NCI-H1105 (cell line): ENCODE measurements at regions not wholly inside any gene's neighbourhood (a gene's known extent, or its start where the extent isn't known, plus 50 kb on each side); places are given as distances from the start of the nearest gene placed in this dataset.

Source experiments
- DNase-seq: peaks from one replicate; lab custom pipeline; 2025; lab: John Stamatoyannopoulos, UW

GRCh38 chr16:17590711-17591654 lies 120.2 kb upstream of the XYLT1 start:
- no peak for DNase-seq

DNA sequence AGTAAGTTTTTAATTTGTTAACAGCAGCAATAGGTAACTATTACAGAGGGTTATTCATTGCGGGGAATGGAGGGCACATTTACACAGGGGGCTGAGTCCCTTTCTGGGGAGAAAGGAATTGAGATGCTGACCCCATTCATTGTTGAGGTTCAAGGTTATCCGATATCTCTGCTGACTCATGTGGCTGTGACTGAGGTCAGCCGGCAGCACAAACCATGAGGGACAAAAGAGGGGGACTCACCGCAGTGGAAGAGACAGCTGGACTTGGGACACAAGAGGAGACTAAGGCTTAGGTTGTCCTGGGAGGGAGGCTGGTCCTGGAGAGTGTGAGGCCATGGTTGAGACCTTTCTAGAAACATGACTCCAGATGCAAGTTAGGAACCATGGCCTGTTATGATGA lies 119.1 kb upstream of the XYLT1 start:
- no peak for DNase-seq

GRCh38 chr16:17585449-17586074 lies 114.8 kb upstream of the XYLT1 start:
- no peak for DNase-seq

GRCh38 chr16:17578981-17579874 lies 108.5 kb upstream of the XYLT1 start:
- DNase-seq, result peak; percentile 40

DNA sequence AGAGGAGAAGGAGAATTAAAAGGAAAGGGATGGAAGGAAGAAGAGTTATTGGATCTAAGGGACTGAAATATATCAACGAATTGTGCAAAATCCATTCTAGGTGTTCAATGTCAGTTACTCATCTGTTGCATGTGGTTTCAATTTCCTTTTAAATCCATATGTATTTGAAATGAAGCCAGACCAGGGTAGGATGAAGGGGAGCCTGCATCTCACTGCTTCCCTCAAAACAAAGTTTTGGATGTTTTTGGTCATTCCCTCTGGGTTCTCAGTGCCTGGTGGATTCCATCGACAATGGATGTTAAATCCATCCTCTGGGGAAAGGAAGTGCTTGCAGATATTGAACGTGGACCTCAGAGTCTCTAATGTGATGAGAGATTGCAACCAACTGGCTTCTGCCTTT lies 103.5 kb upstream of the XYLT1 start:
- no peak for DNase-seq

- DNase-seq, result no peak
These were observed 101.4 kb upstream of the XYLT1 start for GRCh38 chr16:17572145-17572544.

- DNase-seq, result no peak
These were observed 100.8 kb upstream of the XYLT1 start for GRCh38 chr16:17571499-17572093.

DNA sequence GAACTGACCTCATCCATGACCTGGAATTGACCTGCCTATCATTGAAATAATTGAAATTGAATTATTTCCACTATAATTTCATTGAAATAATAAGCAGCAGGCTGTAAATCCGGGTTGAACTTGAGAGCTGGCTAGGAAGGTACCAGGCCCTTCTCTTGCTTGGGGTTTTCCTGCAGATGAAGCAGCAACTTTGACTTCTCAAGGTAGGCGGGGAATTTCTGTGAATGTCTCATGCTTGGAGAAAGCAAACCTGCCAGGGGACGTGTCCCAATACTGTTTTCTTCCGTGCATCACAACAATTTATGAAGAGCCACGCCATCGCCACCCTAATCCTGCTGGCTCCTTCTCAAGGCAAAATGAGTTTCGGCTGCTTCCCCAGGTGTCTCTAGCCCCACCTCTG lies 97.5 kb upstream of the XYLT1 start:
- DNase-seq, result no peak

DNA sequence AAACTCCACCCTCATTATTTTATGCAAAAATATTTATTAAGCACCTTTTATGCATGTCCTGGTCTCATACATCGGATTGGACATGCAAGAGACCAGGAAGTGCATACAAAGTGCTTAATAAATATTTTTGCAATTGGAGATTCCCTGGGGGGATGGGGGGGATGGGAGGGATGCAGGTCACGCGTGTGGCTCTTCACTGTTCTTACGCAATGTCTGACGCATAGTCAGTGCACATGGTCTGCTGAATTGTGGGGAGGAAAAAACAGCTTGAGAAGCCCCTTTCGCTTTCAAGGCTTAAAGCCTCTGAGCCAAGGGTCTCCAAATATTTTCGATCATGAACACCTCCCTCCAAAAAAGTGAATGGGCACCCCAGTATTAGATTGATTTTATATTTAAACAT lies 96.7 kb upstream of the XYLT1 start:
- DNase-seq, result no peak

- no peak for DNase-seq
These were observed 96.1 kb upstream of the XYLT1 start for GRCh38 chr16:17566656-17567450.

GRCh38 chr16:17566075-17566474 lies 95.3 kb upstream of the XYLT1 start:
- DNase-seq, result no peak

GRCh38 chr16:17565605-17566004 lies 94.8 kb upstream of the XYLT1 start:
- no peak for DNase-seq

GRCh38 chr16:17564856-17565255 lies 94.1 kb upstream of the XYLT1 start:
- DNase-seq, result no peak

GRCh38 chr16:17563323-17564091 lies 92.7 kb upstream of the XYLT1 start:
- DNase-seq, result no peak

DNA sequence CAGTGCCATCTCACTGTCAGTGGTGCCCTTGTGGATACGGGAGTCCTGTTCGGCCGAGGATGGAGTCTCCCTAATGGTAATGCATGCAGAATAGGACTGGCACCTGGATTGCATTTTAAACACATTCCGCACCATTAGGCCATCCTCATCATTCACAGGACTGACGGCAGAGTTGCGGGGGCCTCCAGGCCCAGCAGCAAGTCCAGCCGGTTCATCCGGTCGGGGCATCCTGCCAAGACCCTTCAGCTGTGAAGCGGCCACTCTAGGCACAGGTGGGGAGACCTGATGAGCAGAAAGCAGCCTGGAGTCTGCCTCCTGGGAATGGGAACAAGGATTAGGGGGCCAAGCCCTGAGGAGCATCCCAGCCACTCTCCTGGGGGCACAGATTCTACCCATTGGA lies 90.3 kb upstream of the XYLT1 start:
- peak; percentile 42 for DNase-seq

DNA sequence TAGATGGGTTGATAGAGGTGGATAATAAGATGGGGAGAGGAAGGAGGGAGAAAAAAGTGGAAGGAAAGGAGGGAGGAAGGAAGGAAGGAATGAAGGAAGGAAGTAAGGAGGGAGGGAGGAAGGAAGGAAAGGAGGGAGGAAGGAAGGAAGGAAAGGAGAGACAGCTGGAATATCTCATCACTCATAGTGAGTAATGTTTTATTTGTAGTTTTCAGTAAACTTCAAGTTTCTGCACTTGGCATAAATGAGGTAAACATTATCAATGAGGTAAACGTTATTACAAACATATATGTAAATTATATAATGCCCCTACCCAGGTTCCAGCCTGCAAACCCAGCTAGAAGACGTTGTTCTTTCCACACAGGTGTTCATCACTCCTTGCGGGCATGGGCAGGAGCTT lies 89.8 kb upstream of the XYLT1 start:
- DNase-seq, result no peak

DNA sequence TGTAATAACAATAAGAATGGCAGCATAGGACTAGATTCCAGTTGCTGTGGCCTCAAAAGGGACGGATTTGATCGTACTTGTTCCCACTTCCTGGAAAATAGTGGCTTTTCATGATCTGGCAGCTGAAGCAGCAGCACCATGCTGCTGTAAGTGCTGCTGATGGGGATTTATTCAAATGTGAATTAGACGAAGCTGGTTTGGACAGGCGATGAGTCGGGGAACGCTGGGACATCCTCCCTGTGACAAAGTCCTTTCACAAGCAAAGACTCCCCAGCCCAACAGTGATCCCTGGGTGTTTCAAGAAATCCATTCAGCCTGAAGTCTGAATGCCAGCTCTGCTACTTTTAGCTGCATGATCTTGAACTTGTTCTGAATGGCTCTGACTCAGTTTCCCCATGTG lies 88.6 kb upstream of the XYLT1 start:
- no peak for DNase-seq

GRCh38 chr16:17557949-17558348 lies 87.2 kb upstream of the XYLT1 start:
- no peak for DNase-seq

- DNase-seq, result no peak
These were observed 86.7 kb upstream of the XYLT1 start for GRCh38 chr16:17557480-17557879.

- DNase-seq, result no peak
These were observed 85.7 kb upstream of the XYLT1 start for GRCh38 chr16:17556276-17557052.
